HT1080 (cell line): ENCODE measurements at regions not wholly inside any gene's neighbourhood (a gene's known extent, or its start where the extent isn't known, plus 50 kb on each side); places are given as distances from the start of the nearest gene placed in this dataset.
"Not testable (repeated sequence)": the region's sequence is repeated elsewhere in the genome, so short reads cannot be mapped to it uniquely, and the experiment has no call there.

Experiments used
- DNase-seq: peaks from one replicate; pipeline ENCODE4 v3.0.0-alpha.2; 2015; ENCODE audit warnings: low read depth

DNA sequence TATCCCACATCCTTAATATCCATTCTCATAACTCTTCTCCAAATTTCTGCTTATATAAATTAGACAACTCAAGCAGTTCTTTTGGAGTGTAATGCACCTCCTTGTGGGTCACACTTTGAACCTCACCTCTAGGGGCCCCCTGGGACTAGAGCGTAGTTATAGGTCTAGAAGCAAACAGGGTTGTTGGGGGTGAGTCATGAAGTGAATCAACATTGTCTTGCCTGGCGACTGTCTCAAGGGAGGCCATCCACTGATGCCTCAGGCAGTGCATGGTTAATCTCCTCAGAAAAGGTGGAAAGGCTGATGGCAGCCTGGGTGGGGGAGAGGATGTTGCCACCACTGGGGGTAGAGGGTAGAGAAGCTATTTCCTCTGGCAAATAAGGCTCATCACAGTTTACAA lies 129.1 kb downstream of the TNFRSF21 start:
- peak; percentile 86 for DNase-seq

DNA sequence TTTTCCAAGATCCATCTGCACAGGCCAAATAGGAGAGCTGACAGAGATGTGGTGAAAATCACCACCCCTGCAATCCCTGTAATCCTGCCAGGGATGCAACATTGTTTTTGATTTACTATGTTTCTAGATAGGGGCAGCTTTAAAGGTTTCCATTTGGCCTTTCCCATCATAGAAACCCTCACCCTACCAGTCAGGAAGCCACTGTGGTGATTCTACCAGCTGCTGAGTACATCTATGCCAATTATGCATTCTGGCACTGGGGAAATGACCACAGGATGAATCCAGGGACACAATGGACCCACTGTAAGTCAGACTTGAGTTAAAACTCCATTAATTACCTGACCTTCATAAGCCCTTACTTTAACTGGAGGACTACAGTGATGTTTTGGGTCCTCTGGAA lies 130.4 kb downstream of the TNFRSF21 start:
- DNase-seq = peak; percentile 81

DNA sequence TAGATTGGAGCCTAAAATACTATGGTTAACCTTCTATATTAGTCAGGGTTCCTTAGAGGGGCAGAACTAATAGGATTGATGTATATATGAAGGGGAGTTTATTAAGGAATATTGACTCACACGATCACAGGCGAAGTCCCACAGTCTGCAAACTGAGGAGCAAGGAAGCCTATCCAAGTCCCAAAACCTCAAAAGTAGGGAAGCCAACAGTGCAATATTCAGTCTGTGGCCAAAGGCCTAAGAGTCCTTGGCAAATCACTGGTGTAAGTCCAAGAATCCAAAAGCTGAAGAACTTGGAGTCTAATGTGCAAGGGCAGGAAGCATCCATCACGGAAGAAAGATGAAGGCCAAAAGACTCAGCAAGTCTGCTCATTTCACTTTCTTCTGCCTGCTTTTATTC lies 133.5 kb upstream of the ADGRF1 start:
- no peak for DNase-seq

DNA sequence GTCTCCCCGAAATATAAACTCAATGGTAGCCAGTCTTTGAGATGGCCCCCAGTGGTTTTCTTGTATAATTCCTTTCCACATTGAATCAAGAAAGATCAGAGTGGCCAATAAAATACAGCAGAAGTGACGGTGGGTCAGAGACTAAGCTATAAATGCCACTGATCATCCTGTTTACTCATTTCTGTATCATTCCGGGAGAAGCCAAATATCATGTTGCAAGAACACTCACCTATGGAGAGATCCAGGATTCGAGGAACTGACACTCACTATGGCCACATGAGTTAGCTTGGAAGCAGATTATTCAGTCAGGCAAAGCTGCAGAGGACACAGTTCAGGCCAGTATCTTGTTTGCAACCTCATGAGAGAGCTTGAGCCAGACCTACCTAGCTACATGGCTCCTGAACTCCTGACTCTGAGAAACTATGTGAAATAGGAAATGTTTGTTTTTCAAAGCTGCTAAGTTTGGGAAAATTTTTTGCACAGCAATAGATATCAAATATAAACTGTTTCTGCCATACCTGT lies 132.4 kb upstream of the ADGRF1 start:
- DNase-seq = no peak

DNA sequence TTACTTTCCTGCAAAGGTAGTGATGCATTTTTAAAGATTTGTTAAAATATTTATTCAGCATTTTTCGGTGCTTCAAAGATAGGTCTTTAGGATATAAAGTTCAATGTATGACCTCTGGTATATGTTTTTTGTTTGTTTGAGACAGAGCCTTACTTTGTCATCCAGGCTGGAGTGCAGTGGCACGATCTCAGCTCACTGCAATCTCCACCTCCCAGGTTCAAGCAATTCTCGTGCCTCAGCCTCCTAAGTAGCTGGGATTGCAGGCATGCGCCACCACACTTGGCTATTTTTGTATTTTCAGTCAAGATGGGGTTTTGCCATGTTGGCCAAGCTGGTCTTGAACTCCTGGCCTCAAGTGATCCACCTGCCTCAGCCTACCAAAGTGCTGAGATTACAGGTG lies 131.9 kb upstream of the ADGRF1 start:
- not testable (repeated sequence) for DNase-seq

DNA sequence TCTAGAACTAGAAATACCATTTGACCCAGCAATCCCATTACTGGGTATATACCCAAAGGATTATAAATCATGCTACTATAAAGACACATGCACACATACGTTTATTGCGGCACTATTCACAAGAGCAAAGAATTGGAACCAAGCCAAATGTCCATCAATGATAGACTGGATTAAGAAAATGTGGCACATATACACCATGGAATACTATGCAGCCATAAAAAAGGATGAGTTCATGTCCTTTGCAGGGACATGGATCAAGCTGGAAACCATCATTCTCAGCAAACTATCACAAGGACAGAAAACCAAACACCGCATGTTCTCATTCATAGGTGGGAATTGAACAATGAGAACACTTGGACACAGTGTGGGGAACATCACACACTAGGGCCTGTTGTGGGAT lies 131.0 kb upstream of the ADGRF1 start:
- DNase-seq = not testable (repeated sequence)

- DNase-seq = no peak
These were observed 128.4 kb upstream of the ADGRF1 start for GRCh38 chr6:47170617-47170947.

DNA sequence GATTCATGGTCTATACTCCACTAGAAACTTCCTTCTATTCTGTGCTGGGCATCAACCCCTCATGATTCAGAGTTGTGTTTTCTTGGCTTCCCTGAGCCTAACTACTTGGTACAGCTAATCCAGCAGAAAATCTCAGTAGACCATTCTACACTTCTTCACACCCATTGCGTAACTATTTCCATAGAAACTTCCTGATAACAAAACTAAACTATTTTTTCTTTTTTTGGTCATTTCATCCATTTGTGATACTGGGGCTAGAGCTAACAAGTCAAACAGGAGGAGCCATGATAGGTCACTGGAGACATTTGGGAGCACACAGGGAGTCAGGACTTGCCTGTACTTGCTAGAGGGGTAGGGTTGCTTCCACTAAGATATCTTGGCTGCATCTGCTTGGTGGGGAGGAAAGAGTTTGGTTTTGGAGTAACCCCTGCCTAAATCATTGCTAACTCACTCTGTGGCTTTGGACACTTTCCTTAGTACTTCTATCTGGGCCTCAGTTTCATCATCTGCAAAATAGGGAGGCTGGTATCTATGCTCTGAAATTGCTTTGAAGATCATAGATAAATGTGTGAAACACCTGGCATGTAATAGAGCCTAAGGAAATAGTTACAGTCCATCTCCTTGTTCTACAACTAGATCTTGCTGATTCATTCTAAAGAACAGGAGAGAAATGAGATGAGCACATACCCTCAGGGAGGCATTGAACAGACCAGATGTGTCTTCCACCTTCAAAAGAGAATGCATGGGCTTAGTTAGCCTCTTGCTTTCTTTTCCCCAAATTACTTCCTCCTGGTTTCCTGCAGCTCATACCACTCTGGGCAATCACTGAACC lies 127.9 kb upstream of the ADGRF1 start:
- DNase-seq = peak; percentile 37

DNA sequence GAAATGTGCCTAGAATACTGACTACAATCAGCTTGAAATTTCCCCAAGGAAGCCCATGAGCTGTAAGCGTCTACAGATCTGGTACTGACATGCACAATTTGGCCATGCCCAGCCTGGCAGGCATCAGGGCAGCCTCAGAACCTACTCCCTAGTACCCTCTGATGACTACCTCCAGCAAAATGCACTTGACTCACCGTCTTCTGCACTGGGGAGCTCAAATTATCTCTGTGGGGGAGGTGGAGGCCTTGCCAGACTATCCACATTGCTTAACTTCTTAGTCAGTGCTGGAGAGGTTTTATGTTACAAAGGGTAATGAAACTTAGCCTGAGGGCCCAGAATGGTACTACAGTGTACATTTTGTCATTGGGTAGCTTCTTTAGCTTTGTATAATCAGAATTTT lies 126.0 kb upstream of the ADGRF1 start:
- DNase-seq = peak; percentile 98

- no peak for DNase-seq
These were observed 123.8 kb upstream of the ADGRF1 start for GRCh38 chr6:47165918-47166317.

- no peak for DNase-seq
These were observed 122.7 kb upstream of the ADGRF1 start for GRCh38 chr6:47164877-47165276.

GRCh38 chr6:47163536-47163935 lies 121.4 kb upstream of the ADGRF1 start:
- no peak for DNase-seq

DNA sequence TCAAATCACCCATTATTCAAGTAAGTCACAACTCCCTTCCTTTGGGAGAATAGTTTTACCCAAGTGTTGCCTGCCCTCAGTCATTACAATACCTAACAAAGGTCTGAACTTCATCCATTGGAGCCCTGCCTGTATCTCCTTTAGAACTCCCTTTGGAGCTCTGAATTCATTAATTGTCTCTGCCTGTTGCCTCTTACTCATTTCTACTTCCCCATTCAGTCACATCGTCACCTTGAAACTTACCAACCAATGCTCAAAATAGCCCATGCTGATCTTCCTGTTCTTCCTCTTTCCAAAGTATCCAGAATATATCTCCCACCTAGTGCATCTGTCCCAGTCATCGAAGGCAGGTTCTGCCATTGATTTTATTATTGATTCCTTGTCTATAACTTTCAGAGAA lies 120.7 kb upstream of the ADGRF1 start:
- no peak for DNase-seq

GRCh38 chr6:47162231-47162630 lies 120.1 kb upstream of the ADGRF1 start:
- no peak for DNase-seq

DNA sequence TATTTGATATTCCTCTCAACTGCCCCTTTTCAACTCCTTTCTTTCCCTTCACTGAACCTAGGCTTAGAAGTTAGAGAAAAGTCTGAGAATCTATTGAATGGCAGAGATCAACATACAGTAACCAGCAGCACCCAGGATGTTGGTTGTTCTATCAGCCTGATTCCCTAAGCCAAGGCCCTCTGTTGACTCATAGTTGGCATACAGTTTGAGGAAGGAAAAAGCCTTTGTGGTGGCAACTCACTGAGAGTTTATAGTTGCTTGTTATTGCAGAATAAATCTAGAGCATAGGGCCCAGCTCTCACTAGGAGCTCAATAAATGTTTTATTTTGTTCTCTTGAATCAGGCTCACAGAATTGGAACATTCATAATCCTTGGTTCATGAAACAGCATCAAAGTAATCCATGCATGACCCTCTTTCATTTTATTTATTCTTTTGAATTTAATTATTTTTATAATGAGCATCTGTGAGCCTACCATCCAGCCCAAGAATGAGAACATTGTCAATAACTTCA lies 119.1 kb upstream of the ADGRF1 start:
- DNase-seq = peak; percentile 82

GRCh38 chr6:47160702-47161101 lies 118.6 kb upstream of the ADGRF1 start:
- DNase-seq = no peak

GRCh38 chr6:47159763-47160162 lies 117.6 kb upstream of the ADGRF1 start:
- no peak for DNase-seq

DNA sequence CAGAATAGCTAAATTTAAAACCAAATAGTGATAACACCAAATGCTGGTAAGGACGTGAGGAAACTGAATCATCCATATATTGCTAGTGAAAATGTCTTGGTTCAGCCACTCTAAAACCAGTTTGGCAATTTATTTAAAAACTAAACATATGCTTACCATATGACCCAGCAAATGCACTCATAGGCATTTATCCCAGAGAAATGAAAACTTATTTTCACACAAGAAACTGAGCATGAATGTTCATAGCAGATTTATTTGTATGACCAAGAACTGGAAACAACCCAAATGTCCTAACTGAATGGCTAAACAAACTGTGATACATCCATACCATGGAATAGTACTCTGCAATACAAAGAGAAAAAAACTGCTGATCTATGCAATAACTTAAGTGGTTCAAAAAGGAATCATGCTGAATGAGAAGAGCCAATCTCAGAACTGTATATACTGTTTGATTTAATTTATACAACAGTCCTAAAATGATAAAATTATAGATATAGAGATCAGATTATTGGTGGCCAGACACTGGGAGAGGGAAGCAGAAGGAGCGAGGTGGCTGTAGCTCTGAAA lies 115.6 kb upstream of the ADGRF1 start:
- no peak for DNase-seq

DNA sequence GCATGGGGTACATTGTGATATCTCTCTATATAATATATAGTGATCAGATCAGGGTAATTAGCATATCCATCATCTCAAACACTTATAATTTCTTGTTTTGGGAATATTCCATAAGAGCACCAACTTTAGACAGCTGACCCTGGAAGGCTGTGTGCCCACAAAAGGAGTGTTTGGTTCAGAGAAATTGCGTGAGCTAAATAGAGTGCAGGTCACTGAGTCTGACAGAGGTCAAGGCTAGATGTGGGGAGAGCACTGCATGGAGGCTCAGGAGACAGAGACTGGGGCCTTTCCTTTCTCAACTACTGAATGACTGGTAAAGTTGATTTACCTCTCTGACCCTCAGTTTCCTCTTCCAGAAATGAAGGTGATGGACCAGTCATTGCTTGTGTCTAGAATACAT lies 114.9 kb upstream of the ADGRF1 start:
- no peak for DNase-seq

DNA sequence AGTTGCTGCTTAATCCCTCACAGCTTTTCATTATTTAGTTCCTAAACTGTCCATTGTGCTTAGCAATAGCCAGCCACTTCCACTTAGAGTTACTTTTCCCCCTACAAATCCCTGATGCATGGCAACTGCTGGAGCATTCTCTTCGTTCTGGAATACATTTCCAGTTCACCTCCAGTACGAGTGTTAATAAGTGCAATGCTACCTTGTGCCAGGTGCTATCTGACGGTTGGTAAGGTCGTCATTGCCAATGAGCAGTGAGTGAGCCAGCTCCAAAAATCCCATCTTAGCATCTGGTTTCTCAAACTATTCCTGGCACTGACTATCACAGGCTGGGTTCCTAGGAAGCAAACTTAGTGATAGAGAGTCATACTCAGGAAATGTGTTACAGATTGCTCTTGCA lies 114.1 kb upstream of the ADGRF1 start:
- DNase-seq = no peak

GRCh38 chr6:47153404-47153755 lies 111.2 kb upstream of the ADGRF1 start:
- no peak for DNase-seq

DNA sequence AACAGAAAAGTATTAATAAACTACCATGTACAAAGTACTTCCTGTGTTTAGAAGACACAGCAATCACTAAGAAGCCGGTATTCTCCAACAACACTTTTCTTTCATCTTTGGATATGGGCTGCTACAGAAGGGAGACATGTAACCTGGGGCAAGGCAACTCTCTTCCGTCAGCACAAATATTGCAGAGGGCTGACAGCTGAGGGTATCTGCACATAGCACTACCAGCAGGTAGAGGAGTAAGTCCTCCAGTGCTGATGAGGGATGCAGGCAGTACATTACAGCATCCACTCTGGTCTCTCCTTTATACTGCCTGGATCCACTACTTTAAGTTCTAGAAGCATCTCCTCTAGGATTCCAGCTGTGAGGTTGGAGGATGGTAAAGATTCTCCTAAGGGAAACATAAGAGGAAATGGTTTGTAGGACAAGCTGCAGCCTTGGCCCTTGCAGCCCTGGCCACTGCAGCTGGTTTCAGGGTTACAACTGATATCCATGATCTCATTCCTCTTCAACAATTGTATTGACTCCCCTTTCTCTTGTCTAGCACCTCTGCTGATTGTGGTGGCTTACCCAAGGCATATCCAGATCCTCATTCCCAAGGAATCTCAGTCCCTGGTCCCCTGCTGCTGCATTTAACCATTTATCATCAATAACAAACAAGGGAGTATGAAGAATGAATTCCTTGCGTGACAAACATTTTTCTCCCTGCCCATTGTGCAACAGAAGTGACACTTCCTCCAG lies 110.7 kb upstream of the ADGRF1 start:
- DNase-seq = no peak
